HG03064 (cell line): ENCODE measurements at regions not wholly inside any gene's neighbourhood (a gene's known extent, or its start where the extent isn't known, plus 50 kb on each side); places are given as distances from the start of the nearest gene placed in this dataset.
A peak's percentile ranks its signal among the peaks of the same experiment; 100 is the strongest.

ENCODE experiments used
- ATAC-seq: cut with Tn5 transposase; IDR thresholded peaks from one replicate; pipeline ENCODE4 v1.9.1; 2021; ENCODE audit warnings: low read depth; ENCODE audit not compliant: unreplicated experiment

- no peak for ATAC-seq
These were observed 234.4 kb downstream of the LTN1 start for GRCh38 chr21:28758042-28758882.

DNA sequence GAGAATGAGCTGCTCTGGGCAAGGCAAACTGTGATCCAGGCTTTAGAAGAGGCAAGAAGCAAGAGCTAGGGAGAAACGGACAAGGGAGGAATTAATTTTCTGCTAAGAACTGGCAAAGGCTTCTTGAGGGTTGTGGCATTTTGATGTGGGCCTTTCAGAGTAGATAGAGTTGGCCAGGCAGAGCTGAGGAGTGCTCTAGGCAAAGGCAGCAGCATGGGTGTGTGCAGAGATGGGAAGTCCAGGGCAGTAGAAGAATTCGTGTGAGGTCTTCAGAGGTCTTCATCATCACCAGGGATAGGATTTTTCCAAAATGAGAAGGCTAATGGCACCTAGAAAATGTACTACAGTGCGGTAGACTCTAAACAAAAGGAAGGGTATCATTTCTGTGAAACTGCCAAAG, 237.8 kb downstream of the LTN1 start:
- no peak for ATAC-seq

DNA sequence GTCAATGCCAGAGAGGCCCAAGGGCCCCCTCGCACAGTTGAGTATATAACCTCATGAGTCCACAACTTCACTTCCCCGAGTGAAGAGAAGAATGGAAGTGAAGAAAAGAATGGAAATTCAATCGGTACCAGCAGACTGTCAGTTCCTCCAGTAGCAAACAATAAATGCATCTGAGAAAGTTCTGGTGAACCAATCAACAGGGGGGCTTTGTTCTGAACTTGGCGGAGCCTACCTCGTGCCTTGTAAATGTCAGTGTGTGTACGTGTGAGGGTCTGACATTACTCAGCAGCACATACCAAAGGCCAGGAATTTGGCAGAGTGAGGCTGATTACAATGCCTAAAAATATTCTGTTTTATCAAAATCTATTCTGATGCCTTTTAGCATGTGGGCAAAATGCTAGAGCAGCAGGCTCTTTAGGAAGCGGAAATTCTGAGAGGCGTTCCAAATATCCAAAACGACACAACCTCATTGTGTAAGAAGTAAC, 238.5 kb downstream of the LTN1 start:
- ATAC-seq: no peak

DNA sequence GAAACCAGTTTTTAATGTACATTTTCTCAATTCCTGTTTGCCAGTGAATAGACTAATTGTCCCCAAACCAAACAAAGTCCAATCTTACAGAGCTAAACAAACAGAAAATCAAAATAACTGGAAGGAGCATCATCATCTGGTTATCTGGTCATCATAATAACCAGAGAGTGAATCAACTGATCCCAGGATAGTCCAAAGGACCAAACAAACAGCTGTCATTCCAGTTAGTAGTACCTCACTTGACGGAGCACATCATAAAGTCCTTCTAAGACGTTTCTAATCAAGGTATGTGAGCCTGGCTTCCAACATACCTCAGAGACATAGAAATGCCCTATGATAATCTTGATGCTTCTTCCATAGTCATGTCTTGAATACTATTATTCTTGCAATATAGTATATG, 240.5 kb downstream of the LTN1 start:
- ATAC-seq: no peak

GRCh38 chr21:28751176-28751575, 241.5 kb downstream of the LTN1 start:
- ATAC-seq: no peak

DNA sequence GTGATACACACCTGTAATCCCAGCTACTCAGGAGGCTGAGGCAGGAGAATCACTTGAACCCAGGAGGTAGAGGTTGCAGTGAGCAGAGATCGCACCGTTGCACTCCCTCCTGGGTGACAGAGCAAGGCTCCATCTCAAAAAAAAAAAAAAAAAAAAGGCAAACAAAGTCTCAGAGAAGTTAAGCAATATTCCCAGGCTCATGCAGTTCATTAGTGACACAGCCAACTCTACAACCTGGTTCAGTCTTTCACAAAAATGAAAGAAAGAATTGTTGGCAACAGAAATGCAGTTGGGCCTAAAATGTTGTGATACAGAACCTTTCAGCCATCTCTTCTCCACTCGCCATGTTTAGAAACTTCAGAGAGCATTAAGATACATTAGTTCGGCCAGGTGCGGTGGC, 242.1 kb downstream of the LTN1 start:
- no peak for ATAC-seq

DNA sequence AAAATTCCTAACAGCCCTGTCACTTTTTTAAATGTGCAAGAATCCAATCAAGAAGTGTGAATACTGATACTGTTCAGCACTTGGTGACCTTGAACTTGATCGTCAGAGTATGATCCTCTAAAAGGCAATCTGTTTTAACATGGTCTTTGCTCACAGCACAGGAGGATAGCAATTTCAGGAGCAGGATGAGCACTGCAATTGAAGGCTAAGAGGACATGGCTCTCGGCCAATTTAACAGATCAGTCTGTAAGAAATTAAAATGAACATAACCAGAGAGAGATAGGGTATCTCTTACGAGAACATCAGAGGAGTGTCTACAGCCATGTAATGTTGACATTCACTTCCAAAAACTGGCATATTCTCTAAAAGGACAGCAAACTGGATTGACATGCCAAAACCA, 243.1 kb downstream of the LTN1 start:
- ATAC-seq: no peak

- no peak for ATAC-seq
These were observed 245.2 kb downstream of the LTN1 start for GRCh38 chr21:28747464-28747863.

DNA sequence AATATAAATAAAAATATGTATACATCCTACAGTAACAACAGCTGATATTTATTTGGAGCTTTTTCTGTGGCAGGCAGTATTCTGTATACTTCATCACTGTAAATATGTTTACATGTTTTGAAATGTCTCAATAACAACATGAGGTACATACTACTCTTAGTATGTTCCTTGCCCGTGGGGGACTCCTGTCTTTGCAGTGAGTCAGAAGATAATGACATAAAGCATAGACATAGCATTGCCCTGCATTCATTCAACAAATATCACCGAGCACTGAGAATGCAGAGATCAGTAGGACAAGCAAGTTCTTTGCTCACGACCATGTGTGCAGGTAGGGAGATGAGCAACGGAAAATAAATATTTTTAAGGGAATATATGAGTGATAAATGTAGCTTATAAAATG, 246.5 kb downstream of the LTN1 start:
- no peak for ATAC-seq

GRCh38 chr21:28745131-28746016, 247.3 kb downstream of the LTN1 start:
- ATAC-seq: peak; percentile 66

DNA sequence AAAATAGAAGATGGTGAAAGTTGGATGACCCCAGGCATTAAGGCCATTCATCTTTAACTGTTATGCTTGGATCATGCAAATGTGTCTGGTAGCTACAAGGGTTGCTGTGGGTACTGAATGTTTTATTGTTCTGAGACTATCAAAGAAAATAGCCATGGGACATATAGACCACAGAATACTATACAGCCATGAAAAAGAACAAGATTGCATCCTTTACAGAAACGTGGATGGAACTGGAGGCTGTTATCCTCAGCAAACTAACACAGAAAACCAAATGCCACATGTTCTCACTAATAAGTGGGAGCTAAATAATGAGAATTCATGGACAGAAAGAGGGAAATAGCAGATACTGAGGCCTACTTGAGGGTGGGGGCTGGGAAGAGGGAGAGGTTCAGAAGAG, 249.0 kb downstream of the LTN1 start:
- no peak for ATAC-seq

DNA sequence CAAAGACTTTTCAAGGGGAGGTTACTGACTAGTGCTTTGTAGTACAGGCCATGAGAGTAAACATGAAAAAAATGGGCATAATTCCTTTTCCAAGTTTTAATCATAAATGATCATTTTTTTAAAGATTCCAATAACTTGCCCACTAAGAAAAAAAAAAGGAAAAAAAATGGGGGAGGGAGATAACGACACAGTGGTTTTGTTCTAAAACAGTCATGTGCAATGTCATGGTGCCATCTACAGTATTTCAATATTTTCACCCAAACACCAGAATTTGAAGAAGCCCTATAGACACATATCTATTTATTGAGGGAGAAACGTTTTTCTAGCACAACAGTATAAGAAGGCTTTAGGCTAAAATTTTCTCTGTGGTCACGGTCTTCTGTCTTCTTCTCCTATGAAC, 250.2 kb downstream of the LTN1 start:
- ATAC-seq: no peak

- ATAC-seq: no peak
These were observed 252.6 kb downstream of the LTN1 start for GRCh38 chr21:28740125-28740524.

GRCh38 chr21:28738882-28739281, 253.8 kb downstream of the LTN1 start:
- ATAC-seq: no peak

GRCh38 chr21:28738420-28738704, 254.3 kb downstream of the LTN1 start:
- ATAC-seq: no peak

GRCh38 chr21:28737674-28738419, 254.8 kb downstream of the LTN1 start:
- ATAC-seq: no peak

- ATAC-seq: no peak
These were observed 258.0 kb downstream of the LTN1 start for GRCh38 chr21:28734522-28735175.

DNA sequence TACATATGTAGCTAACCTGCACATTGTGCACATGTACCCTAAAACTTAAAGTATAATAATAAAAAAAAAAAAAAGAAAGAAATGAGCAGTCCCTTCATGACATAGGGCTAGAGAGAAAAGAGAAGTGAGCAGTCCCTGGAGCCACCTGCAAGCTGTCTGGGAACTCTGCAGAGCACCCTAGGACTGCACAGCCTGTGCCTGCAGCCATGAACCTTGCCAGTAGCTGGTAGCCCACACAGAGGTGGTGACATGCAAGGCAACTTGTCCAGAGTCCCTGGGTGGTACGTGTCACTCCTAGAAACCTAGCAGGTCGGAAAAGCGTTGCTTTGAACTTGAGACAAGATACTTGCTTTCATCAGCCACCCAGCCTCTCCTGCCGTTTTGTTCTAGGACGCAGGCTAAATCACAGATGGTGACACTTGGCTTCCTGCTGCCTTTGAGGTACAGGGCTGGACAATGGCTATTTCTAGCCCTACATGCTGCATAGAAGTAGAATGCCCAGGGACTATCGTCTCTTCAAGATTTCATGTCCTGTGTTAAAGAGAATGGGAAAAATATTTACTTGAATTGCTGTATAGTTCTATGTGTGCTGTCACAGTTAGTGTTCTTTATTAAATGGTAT, 260.9 kb downstream of the LTN1 start:
- ATAC-seq: no peak

DNA sequence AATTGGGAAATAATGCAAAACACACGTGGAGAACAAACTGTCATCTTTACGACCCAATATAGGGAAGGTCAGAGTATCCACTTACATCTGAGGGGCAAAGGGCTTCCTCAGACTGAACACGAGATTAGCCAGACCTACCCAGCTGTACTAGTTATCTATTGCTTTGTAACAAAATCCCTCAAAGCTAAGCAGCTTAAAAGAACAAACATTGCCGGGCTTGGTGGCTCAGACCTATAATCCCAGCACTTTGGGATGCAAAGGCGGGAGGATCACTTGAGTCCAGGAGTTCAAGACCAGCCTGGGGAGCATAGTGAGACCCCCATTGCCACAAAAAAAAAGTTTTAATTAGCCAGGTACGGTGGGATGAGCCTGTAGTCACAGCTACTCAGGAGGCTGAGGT, 262.8 kb downstream of the LTN1 start:
- no peak for ATAC-seq

- no peak for ATAC-seq
These were observed 264.9 kb downstream of the LTN1 start for GRCh38 chr21:28727809-28728208.
